GM18909 (cell line): ENCODE measurements at regions not wholly inside any gene's neighbourhood (a gene's known extent, or its start where the extent isn't known, plus 50 kb on each side); places are given as distances from the start of the nearest gene placed in this dataset.
"Not testable (repeated sequence)": the region's sequence is repeated elsewhere in the genome, so short reads cannot be mapped to it uniquely, and the experiment has no call there.

Experiments used
- ATAC-seq: cut with Tn5 transposase; IDR thresholded peaks from one replicate; pipeline ENCODE4 v1.9.1; 2021; ENCODE audit warnings: mild to moderate bottlenecking; ENCODE audit not compliant: unreplicated experiment, poor library complexity

DNA sequence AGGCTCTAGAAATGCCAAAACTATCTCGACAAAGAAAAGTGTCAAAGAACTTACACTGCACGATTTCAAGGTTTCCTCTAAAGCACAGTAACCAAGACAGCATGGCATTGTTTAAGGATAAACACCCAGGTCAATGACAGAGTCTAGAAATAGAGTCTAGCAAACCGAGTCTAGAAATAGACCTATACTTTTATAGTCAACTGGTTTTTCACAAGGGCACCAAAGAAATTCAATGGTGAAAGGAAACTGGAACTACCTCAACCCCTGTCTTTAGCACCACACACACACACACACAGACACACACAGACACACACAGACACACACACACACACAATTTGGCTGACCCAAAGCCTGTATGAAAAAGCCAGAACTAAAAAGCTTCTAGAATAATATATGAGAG lies 67.1 kb upstream of the PGBD5 start:
- no peak for ATAC-seq

DNA sequence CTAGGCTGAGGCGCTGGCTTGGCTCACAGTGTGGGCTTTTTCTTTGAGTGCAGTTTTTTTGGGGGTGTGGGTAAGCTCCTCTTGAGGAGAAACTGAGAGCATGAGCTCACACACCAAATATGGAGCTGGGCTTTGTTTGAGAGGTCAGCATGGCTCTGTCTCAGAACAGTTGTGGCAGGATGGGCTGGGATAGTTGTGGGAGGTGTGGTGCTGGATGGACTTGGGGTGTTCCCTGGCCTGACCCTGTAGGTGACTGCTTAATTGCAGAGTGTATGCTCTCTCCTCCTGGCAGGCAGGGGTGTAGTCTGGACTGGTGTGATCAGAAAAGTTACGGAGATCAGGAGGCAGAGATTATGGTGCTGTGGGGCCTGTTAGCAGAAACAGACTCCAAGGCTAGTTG lies 64.3 kb upstream of the PGBD5 start:
- no peak for ATAC-seq

DNA sequence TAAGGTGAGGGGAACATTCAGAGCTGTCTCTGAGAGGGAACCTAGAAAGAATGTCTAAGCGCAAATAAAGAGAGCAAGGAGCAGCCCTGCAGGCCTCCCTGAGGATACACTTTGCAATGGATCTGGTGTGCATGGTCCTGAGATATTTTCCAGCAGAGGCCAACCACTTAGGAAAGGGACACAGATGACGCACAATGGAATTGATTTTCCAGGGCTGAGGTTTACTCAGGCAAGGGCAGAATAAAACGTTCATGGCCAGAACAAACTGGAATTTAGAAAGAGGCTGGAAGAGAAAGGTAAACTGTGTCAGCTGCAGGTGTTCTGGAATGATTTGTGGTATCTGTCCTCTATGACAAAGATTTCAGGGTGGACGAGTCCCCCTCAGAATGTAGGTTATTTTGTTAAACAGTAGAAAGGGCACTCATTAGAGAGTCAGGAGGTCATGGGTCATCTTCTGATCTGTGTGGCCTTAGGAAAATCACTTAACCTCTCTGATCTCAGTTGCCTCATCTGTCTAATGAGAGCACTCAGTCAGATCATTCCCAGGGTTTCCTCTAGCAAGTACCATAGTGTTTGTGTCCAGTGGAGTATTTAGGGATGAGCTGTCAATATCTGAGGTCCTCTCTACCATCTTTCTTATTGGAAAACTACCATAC lies 61.8 kb upstream of the PGBD5 start:
- no peak for ATAC-seq

DNA sequence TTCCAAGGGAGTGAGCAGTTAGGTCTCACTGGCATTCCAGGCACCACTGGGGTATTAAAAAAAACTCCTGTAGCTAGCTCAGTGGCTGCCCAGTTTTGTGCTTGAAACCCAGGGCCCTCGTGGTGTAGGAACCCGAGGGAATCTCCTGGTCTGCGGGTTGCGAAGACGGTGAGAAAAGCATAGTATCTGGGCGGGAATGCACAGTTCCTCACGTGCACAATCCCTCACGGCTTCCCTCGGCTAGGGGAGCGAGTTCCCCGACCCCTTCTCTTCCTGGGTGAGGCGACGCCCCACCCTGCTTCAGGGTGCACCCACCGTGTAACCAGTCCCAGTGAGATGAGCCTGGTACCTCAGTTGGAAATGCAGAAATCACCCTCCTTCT lies 50.5 kb upstream of the PGBD5 start:
- no peak for ATAC-seq

DNA sequence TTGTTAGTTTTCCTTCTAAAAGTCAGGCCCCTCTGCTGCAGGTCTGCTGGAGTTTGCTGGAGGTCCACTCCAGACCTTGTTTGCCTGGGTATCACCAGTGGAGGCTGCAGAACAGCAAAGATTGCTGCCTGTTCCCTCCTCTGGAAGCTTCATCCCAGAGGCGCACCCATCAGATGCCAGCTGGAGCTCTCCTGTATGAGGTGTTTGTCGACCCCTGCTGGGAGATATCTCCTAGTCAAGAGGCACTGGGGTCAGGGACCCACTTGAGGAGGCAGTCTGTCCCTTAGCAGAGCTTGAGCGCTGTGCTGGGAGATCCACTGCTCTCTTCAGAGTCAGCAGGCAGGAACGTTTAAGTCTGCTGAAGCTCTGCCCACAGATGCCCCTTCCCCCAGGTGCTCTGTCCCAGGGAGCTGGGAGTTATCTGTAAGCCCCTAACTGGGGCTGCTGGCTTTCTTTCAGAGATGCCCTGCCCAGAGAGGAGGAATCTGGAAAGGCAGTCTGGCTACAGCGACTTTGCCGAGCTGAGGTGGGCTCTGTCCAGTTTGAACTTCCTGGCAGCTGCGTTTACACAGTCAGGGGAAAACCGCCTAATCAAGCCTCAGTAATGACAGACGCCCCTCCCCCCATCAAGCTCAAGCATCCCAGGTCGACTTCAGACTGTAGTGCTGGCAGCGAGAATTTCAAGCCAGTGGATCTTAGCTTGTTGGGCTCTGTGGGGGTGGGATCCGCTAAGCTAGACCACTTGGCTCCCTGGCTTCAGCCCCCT lies 49.9 kb upstream of the PGBD5 start:
- not testable (repeated sequence) for ATAC-seq
